ENCODE measurements at regions not wholly inside any gene's neighbourhood (a gene's known extent, or its start where the extent isn't known, plus 50 kb on each side); places are given as distances from the start of the nearest gene placed in this dataset.

DNA sequence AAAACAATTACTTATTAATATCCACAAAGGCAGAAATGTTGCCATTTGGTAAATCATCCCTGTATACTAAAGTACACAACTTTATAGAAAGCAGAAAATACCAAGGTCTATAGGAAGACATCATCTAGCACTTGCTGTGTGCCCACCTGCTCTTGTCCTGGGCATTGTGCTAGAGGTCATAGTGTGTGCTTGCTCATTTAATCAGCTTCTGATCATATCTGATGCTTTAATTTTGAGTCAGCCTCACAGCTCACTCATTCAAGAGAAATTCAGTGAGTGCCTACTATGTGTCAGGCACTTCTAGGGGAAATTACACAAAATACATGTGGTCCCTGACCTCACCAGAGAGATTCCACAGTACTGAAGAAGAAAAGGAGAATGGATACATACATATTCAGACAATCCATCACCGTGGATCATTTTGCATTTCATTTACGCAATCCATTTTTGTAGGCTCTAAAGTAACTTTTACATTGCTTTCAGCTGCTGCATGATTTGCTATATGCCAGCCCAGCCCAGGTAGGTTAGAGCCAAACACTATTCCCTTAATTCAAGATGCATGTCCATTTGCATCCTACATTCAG is 167.9 kb upstream of the MCHR2 start:
- Mint-ChIP-seq H3K4me1 (ENCODE audit: insufficient read depth, unreplicated experiment) (no peaks in the 10 kb centered on the region), H3K36me3 (ENCODE audit: insufficient read depth, unreplicated experiment) (no peaks in the 10 kb centered on the region), H3K27ac (ENCODE audit: low read depth, unreplicated experiment) (no peak overlapping the region), H3K4me3 (ENCODE audit: unreplicated experiment) (no peak overlapping the region), H3K27me3 (ENCODE audit: insufficient read depth, unreplicated experiment) (no peaks in the 10 kb centered on the region), H3K9me3 (ENCODE audit: unreplicated experiment) (no peaks in the 10 kb centered on the region)
- POLR2A ChIA-PET = no interaction called here
- no peak for DNase-seq (ENCODE audit: unreplicated experiment)
- intact Hi-C loops (cut with micrococcal nuclease) = no loop called here
- BruUV-seq (replicated peaks) = no TSS peak
- CTCF ChIA-PET = interaction anchor here (0.8 to 2.4 kb wide), 3 partner anchors 10 to 313 kb away, joined by 3 to 11 read pairs (median 7); no protein-coding TSS in a partner anchor
- TF ChIP-seq, protein P1, sequence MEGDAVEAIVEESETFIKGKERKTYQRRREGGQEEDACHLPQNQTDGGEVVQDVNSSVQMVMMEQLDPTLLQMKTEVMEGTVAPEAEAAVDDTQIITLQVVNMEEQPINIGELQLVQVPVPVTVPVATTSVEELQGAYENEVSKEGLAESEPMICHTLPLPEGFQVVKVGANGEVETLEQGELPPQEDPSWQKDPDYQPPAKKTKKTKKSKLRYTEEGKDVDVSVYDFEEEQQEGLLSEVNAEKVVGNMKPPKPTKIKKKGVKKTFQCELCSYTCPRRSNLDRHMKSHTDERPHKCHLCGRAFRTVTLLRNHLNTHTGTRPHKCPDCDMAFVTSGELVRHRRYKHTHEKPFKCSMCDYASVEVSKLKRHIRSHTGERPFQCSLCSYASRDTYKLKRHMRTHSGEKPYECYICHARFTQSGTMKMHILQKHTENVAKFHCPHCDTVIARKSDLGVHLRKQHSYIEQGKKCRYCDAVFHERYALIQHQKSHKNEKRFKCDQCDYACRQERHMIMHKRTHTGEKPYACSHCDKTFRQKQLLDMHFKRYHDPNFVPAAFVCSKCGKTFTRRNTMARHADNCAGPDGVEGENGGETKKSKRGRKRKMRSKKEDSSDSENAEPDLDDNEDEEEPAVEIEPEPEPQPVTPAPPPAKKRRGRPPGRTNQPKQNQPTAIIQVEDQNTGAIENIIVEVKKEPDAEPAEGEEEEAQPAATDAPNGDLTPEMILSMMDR (IDR thresholded peaks at IDR 0.05; ENCODE audit: unreplicated experiment) = no peak

DNA sequence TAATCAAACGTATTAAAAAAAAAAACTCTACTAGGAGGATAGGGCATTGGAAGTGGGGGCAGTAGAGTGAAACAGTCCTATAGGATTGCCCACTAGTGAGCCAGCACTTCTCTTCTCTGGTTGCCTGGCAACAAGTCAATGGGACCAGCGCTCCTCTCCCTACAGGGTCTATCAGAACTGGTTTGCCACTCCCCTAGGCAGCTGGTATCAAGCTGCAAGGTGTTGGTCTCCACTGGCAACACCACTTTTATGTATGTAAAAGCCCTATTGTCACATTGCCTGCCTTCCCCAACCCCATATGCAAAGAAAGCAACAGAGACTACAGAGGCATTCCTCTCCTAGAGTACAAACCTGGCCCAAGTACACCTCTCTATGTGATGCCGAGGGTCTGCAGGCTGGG is 166.9 kb upstream of the MCHR2 start:
- Mint-ChIP-seq H3K27ac (ENCODE audit: low read depth, unreplicated experiment) (no peak overlapping the region), H3K36me3 (ENCODE audit: insufficient read depth, unreplicated experiment) (no peaks in the 10 kb centered on the region), H3K27me3 (ENCODE audit: insufficient read depth, unreplicated experiment) (no peaks in the 10 kb centered on the region), H3K4me3 (ENCODE audit: unreplicated experiment) (no peak overlapping the region), H3K4me1 (ENCODE audit: insufficient read depth, unreplicated experiment) (no peaks in the 10 kb centered on the region), H3K9me3 (ENCODE audit: unreplicated experiment) (no peaks in the 10 kb centered on the region)
- TF ChIP-seq, protein P1 (IDR thresholded peaks at IDR 0.05; ENCODE audit: unreplicated experiment) = no peak
- no TSS peak for BruUV-seq (replicated peaks)
- no peak for DNase-seq (ENCODE audit: unreplicated experiment)
- ChIA-PET POLR2A (no interaction called here), CTCF (no interaction called here)
- intact Hi-C loops (cut with micrococcal nuclease) = no loop called here

GRCh38 chr6:100155141-100155540 is 161.1 kb upstream of the MCHR2 start:
- TF ChIP-seq, protein P1 (IDR thresholded peaks at IDR 0.05; ENCODE audit: unreplicated experiment) = no peak
- Mint-ChIP-seq H3K4me3 (ENCODE audit: unreplicated experiment) (no peak overlapping the region), H3K27me3 (ENCODE audit: insufficient read depth, unreplicated experiment) (no peaks in the 10 kb centered on the region), H3K36me3 (ENCODE audit: insufficient read depth, unreplicated experiment) (no peaks in the 10 kb centered on the region), H3K4me1 (ENCODE audit: insufficient read depth, unreplicated experiment) (no peaks in the 10 kb centered on the region), H3K9me3 (ENCODE audit: unreplicated experiment) (no peaks in the 10 kb centered on the region), H3K27ac (ENCODE audit: low read depth, unreplicated experiment) (no peak overlapping the region)
- no peak for DNase-seq (ENCODE audit: unreplicated experiment)
- CTCF ChIA-PET = interaction anchor here (1.9 kb wide), 1 partner anchor 21 kb away, joined by 8 read pairs; no protein-coding TSS in a partner anchor
- intact Hi-C loops (cut with micrococcal nuclease) = no loop called here
- no TSS peak for BruUV-seq (replicated peaks)
- POLR2A ChIA-PET = interaction anchor here (0.6 kb wide), 1 partner anchor 537 kb away, joined by 3 read pairs; no protein-coding TSS in a partner anchor

GRCh38 chr6:100153636-100154275 is 159.7 kb upstream of the MCHR2 start:
- DNase-seq (ENCODE audit: unreplicated experiment) = no peak
- no peaks in the 10 kb centered on the region for H3K27me3 Mint-ChIP-seq (ENCODE audit: insufficient read depth, unreplicated experiment)
- POLR2A ChIA-PET = interaction anchor here (0.6 kb wide), 1 partner anchor 109 kb away, joined by 3 read pairs; no protein-coding TSS in a partner anchor
- no peaks in the 10 kb centered on the region for H3K9me3 Mint-ChIP-seq (ENCODE audit: unreplicated experiment)
- no peaks in the 10 kb centered on the region for H3K4me1 Mint-ChIP-seq (ENCODE audit: insufficient read depth, unreplicated experiment)
- no peak overlapping the region for H3K27ac Mint-ChIP-seq (ENCODE audit: low read depth, unreplicated experiment)
- no peak overlapping the region for H3K4me3 Mint-ChIP-seq (ENCODE audit: unreplicated experiment)
- intact Hi-C loops (cut with micrococcal nuclease) = no loop called here
- no peaks in the 10 kb centered on the region for H3K36me3 Mint-ChIP-seq (ENCODE audit: insufficient read depth, unreplicated experiment)
- CTCF ChIA-PET = interaction anchor here (0.7 to 1.9 kb wide), 3 partner anchors 13 to 47 kb away, joined by 3 to 8 read pairs (median 3); no protein-coding TSS in a partner anchor
- TF ChIP-seq, protein P1 (IDR thresholded peaks at IDR 0.05; ENCODE audit: unreplicated experiment) = no peak
- no TSS peak for BruUV-seq (replicated peaks)

All from MCF 10A (cell line).